ENCODE measurements at regions not wholly inside any gene's neighbourhood (a gene's known extent, or its start where the extent isn't known, plus 50 kb on each side); places are given as distances from the start of the nearest gene placed in this dataset.

DNA sequence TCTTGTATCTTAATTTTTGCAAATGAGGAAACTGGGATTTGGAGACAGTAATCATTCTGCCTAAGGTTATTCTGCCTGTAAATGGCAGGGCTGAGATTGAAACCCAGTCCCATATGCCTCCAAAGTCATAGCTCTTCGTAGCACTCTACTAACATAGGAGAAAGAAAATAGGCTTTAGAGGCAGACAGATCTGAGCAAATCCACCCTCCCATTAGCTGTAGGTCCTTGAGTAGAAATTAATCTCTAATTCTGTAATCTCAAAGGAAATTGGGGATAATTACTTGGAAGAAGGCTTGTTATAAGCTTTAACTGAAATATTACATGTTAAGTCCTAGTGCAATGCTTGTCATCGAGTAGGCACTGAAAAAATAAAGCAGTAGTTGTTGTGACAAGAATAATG is 252.1 kb upstream of the PEX5L start:
- no peaks in the 10 kb centered on the region for H3K27me3 ChIP-seq
- no peak overlapping the region for H3K27ac ChIP-seq
- no peaks in the 10 kb centered on the region for H3K36me3 ChIP-seq
- no peak overlapping the region for H3K4me3 ChIP-seq (ENCODE audit: low read depth in 1 of 2, low read length in 1 of 2)
- no peaks in the 10 kb centered on the region for H3K4me1 ChIP-seq (ENCODE audit: control insufficient read depth in 1 of 2, insufficient read depth in 1 of 2, low read depth in 1 of 2, low read length in 1 of 2)
- TF ChIP-seq, protein P1, sequence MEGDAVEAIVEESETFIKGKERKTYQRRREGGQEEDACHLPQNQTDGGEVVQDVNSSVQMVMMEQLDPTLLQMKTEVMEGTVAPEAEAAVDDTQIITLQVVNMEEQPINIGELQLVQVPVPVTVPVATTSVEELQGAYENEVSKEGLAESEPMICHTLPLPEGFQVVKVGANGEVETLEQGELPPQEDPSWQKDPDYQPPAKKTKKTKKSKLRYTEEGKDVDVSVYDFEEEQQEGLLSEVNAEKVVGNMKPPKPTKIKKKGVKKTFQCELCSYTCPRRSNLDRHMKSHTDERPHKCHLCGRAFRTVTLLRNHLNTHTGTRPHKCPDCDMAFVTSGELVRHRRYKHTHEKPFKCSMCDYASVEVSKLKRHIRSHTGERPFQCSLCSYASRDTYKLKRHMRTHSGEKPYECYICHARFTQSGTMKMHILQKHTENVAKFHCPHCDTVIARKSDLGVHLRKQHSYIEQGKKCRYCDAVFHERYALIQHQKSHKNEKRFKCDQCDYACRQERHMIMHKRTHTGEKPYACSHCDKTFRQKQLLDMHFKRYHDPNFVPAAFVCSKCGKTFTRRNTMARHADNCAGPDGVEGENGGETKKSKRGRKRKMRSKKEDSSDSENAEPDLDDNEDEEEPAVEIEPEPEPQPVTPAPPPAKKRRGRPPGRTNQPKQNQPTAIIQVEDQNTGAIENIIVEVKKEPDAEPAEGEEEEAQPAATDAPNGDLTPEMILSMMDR (IDR thresholded peaks at IDR 0.05), result no peak
- no peaks in the 10 kb centered on the region for H3K9me3 ChIP-seq

DNA sequence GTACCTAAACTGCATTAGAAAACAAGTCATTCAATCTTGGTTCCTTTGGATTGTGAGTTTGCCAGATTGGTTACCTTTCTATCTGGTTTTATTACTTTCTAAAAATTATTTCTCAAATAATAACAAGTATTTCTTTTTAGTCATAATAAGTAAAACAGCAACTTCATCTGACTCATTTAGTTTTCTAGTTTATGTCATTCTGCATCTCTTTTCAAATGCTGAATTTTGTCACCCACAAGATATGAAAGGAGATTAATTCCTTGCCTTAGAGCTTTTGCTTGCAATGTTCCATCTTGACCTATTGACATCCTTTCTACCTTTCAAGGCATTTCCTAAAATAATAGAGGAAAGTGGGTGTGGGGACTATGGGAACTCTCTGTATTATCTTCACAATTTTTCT is 253.6 kb upstream of the PEX5L start:
- TF ChIP-seq, protein P1 (IDR thresholded peaks at IDR 0.05), result no peak
- Histone ChIP-seq H3K36me3 (no peaks in the 10 kb centered on the region), H3K27me3 (no peaks in the 10 kb centered on the region), H3K27ac (no peak overlapping the region), H3K9me3 (no peaks in the 10 kb centered on the region), H3K4me1 (ENCODE audit: control insufficient read depth in 1 of 2, insufficient read depth in 1 of 2, low read depth in 1 of 2, low read length in 1 of 2) (no peaks in the 10 kb centered on the region), H3K4me3 (ENCODE audit: low read depth in 1 of 2, low read length in 1 of 2) (no peak overlapping the region)

DNA sequence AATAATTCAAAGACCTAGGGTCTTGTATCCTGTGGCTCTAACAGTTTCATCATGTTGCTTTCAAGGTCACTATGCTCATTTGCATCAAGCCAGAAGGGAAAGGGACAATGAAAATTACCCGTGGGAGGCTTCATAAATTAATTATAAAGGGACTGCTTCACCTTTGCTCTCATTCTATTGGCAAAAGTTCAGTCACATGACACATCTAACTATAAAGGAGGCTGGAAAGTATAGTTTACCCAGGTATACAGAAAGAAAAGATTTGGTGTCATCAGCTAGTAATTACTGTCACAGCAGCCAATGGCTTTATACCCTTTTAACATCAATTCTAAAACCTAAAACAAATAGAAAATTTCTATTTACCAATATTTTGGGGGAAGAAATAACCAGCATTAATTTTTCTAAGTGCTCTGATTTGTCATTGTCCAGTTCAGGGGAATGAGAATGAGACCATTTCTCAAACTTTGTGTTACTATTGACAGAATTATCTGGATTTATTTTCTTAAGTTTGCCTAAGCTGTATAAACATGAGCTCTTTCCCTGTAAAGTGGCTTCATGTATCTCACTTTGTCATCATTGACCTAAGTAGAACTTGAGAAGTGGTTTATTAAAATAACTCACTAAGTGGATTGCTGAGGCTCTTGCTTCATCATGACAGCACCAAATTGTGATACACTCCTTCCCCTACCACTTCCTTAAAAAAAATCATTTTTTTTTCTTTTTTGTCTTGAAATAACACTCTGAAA is 257.7 kb upstream of the PEX5L start:
- no peaks in the 10 kb centered on the region for H3K36me3 ChIP-seq
- H3K9me3 ChIP-seq, result no peaks in the 10 kb centered on the region
- H3K27me3 ChIP-seq, result no peaks in the 10 kb centered on the region
- no peak overlapping the region for H3K4me3 ChIP-seq (ENCODE audit: low read depth in 1 of 2, low read length in 1 of 2)
- TF ChIP-seq, protein P1 (IDR thresholded peaks at IDR 0.05), result no peak
- no peaks in the 10 kb centered on the region for H3K4me1 ChIP-seq (ENCODE audit: control insufficient read depth in 1 of 2, insufficient read depth in 1 of 2, low read depth in 1 of 2, low read length in 1 of 2)
- no peak overlapping the region for H3K27ac ChIP-seq

DNA sequence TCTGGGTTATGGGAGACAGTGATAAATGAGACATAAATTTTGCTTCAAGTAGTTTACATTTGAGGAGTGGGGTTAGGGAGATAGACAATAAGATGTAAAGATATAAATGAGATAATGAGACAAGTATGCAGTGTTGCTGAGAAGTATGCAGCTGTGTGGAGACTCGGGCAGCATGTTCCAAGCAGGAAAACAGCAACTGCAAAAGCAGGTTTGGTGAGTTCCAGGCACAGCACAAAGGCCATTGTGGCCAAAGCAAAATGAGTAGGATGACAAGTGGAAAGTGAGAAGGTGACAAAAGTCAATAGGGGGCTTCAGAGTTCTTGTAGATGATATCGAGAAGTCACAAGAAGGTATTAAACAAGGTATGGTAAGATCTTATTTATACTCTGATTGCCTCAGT is 259.1 kb upstream of the PEX5L start:
- TF ChIP-seq, protein P1 (IDR thresholded peaks at IDR 0.05), result no peak
- H3K27ac ChIP-seq, result no peak overlapping the region
- H3K36me3 ChIP-seq, result no peaks in the 10 kb centered on the region
- no peaks in the 10 kb centered on the region for H3K27me3 ChIP-seq
- H3K4me3 ChIP-seq (ENCODE audit: low read depth in 1 of 2, low read length in 1 of 2), result no peak overlapping the region
- no peaks in the 10 kb centered on the region for H3K9me3 ChIP-seq
- no peaks in the 10 kb centered on the region for H3K4me1 ChIP-seq (ENCODE audit: control insufficient read depth in 1 of 2, insufficient read depth in 1 of 2, low read depth in 1 of 2, low read length in 1 of 2)

DNA sequence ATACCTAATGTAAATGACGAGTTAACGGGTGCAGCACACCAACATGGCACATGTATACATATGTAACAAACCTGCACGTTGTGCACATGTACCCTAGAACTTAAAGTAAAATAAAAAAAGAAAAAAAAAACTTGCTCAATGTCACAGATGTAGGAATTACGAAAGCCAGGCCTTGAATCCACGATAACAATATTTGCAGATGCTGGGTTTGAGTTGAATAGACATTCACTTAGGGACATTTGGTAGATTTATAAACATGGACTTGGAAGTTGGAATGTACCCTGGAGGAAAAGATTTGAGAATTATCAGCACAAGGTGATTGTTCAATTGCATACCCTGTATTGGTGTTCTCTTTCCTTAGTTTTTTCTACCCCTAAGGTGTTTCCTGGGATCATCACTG is 260.2 kb upstream of the PEX5L start:
- Histone ChIP-seq H3K4me1 (ENCODE audit: control insufficient read depth in 1 of 2, insufficient read depth in 1 of 2, low read depth in 1 of 2, low read length in 1 of 2) (no peaks in the 10 kb centered on the region), H3K27me3 (no peaks in the 10 kb centered on the region), H3K9me3 (no peaks in the 10 kb centered on the region), H3K36me3 (no peaks in the 10 kb centered on the region), H3K4me3 (ENCODE audit: low read depth in 1 of 2, low read length in 1 of 2) (no peak overlapping the region), H3K27ac (no peak overlapping the region)
- TF ChIP-seq, protein P1 (IDR thresholded peaks at IDR 0.05), result no peak

All from neutrophil (primary cell).